LoVo (cell line): ENCODE measurements at regions not wholly inside any gene's neighbourhood (a gene's known extent, or its start where the extent isn't known, plus 50 kb on each side); places are given as distances from the start of the nearest gene placed in this dataset.

Experiments
- DNase-seq: peaks from one replicate; pipeline ENCODE4 v3.0.0-alpha.2; 2016; ENCODE audit warnings: low spot score

DNA sequence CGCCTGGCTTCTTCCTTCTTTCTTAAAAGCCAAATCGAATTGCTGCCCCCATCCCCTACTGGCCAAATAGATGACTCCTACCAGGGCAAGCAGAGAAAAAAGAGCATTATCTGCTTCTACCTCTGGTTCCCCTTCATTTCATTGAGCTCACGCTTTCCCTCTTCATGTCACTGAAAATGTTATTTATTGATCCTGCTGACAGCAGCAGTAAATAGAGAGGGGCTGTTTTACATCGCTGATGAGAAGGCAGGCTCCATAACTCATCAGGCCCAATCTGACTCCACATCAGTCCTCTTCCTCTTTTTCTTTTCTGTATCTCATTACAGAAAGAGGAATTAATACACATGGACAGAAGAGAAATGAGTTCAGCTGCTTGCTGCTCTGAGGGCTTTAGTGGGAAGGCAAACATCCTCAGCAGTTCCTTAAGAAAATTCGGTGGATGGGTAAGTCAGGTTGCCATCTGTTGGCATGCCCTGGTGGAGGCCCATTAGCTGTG lies 904.1 kb downstream of the KCNMA1 start:
- no peak for DNase-seq

DNA sequence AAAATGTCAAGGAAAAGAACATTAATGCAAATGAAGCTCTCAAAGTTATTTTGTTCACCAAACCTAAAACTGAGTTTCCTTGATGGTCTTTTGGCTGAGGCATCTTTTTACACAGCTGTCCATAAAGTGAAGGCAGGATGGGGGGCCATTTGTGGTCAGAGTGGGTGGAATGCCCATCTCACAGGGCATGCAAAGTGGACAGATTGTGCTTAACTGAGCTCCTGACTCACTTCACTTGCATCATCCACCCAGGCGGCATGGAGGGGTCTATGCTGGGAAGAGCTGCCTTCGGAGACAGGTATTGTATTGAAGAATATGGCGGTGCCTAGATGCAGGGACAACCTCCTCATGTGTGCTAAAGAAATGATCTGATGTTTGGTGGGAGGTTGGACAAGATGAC lies 905.3 kb downstream of the KCNMA1 start:
- no peak for DNase-seq

DNA sequence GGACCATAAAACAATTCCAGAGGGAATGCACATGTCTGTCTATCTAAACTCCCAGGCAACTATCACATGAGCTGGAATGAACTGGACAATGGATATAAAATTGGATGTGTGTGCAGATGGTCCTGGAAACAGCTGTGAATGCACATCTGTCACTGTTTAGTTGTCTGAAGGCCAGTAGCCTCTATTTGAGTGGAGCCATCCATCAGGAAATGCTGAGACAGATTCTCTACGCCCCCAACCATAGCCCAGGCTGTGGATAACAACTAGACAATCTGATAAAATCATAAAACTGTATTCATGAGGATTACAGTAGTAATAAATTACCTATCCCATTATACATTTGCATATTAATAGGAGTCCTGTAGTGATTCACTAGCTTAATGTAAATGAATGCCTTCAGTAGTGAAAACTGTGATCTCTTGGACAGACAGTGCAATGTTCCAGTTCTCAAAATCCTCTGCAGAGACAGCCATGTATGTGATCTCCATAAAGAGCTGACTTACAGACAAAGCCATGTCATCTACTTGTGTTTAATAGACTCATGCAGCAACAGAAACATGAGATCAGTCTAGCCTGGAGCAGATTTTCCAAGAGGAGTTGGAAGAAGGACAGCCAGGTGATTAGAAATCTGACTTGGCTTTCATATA lies 907.6 kb downstream of the KCNMA1 start:
- DNase-seq = no peak

DNA sequence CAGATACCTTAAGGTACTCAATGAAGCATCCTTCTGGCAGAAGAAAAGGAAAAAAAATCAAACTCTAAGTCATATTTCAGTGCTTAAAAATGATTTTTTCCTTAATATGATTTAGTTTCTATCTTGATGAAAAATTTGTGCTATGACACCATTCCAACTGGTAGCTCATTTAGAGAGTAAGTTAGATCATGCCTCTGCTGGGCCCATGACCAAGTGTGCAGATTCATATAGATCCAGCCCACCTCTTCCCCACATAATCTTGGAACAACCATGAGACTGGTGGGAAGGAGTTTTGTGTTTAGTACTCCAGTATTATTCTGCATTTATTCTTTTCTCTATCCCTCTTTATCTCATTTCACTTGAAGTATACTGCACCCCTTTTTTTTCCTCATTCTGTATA lies 908.3 kb downstream of the KCNMA1 start:
- DNase-seq = no peak

DNA sequence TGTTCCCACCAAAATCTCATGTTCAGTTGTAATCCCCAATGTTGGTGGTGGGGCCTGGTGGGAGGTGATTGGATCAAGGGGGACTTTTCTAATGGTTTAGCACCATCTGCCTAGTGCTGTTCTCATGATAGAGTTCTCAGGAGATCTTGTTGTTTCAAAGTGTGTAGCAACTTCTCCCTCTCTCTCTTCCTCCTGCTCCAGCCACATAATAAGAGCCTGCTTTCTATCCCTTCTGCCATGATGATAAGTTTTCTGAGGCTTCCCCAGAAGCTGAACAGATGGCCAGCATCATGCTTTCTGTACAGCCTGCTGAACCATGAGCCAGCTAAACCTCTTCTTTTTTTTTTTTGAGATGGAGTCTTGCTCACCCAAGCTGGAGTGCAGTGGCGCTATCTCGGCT lies 910.6 kb downstream of the KCNMA1 start:
- DNase-seq = no peak

DNA sequence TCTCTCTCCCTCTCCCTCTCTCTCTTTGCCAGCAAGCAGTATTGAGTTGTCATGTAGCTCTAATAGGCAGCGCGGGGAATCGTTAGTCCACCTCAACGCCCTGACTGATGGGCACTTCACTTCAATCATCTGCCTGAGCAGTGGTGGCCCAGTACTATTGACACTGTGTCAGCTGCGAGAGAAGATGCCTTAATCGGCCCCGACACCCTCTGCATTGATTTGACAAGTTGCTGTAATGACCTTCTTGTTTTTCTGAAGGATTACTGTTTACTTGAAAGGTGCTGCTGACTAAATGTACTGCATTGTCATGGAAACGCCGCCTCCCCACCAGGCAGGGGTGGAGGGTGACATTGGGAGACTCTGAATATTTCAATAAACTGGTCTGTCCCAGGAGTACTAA lies 913.8 kb downstream of the KCNMA1 start:
- no peak for DNase-seq

DNA sequence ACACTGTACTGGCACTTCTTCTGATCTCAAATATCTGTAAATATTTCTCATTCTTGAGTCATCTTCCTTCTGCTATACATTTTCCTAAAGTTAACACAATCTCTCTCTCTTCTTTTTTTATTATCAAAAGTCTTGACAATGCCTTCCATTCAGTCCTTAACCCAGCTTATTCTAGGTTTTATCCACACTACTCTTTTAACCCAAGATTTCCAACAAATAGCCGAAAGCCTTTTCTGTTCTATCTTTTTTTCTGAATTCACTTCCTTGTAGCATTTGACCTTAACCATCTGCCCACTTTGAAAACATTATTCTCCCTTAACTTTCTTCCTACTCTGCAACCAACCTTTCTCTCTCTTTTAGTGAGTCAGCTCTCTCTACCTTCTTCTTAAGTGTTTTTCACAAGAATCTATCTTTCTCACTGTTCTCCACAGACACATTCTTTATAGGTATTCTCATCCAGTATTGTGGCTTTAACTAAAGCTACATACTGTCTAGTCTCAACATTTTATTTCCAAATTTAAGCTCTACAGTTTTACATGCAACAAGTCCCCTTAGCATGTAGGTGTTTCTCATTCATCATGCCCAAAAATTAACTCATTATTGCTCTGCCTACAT lies 915.6 kb downstream of the KCNMA1 start:
- DNase-seq = no peak

DNA sequence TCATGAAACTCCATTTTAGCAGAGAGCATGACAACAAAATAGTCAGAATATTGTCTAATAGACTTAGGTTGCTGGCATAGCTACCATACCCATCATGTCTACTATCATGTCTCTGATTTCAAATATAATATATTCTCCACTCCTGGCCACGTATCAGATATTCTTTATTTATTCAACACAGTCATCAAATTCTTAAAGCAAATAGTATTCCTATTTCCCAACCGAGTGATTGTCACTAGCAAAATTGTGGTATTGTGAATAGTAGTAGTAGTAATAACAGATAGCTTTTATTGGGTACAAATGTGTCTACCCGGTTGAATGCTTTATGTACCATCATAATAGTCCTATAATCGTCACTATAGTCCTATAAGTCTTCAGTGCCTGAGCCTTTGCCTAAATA lies 918.6 kb downstream of the KCNMA1 start:
- DNase-seq = no peak

DNA sequence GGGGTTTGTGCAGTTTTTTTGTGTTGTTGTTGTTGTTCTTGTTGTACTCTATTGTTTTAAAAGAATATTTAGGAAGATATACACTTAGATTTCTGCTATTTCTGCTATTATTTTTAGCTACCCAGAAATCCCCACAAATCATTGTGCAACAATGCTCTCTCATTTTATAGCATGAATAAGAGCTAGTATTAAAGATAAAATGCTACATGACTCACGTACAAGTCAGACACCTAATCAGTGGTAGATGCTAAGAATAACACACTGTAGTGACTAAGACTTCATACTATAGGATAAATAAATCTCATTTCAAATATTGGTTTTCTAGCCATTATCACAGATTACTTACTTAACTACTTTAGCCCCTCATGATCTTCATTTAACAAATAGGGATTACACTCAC lies 920.5 kb downstream of the KCNMA1 start:
- no peak for DNase-seq

DNA sequence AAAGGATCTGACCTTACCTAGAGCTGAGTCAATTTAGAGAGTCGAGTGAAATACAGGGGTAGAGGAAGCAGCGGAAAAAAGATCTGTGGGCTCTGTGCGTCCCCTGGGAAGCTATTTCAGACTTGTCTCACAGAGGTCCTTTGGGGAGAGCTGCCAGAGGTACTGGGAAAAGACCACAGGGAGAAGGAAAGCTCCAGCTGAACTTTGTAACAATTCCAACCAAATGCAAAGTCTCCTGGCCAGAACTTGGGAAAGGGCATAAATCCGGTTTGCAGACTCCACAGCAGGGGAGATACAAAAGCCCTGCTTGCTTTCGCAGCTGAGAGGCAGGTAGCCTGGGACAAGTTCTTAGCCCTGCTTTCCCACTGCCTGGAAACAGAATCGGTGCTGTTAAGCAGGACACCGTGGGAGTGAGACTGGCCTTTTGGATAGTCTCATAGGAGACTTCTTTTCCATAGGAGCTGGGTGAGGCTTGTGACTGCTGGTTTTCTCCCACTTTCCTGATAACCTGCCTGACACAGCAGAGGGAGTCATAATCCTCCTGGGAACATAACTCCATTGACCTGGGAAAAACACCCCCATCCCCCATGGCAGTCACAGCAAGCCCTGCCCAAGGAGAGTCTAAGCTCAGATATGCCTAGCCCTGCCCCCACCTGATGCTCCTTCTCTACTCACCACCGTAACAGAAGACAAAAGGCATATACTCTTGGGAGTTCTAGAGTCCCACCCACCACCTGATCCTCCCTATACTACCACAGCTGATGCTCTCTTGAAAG lies 926.2 kb downstream of the KCNMA1 start:
- DNase-seq = no peak

DNA sequence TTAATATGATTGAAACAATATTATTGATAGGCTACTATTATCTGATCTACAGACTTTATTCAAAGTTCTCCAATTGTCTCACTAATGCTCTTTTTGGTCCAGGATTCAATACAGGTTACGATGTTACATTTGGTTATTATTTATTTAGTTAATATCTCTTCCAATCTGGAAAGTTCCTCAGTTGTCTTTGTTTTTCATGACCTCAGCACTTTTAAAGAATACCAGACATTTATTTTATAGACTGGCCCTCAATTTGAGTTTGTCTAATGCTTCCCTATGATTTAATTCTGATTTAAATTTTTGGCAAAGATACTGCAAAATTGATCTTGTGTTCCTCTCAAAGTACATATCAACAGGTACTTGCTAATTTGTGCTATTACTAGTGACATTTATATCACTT lies 937.4 kb downstream of the KCNMA1 start:
- no peak for DNase-seq

DNA sequence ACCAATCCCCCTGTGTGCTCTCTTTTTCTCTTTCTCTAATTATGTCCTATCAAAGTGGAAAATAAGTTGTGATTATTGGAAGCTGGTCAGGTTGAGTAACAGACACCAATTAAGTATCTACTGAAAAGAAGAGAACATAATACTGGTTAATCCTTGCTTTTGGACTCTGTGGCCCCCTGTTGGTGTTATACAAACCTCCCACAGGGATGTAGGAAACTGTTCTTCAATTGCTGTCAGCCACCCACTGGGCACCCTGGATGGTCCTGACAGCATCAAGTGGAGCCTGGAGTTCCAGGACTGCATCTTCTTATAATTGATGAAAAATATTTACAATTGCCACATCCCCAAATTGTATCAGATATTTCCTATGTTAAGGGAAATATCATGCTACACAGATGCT lies 939.7 kb downstream of the KCNMA1 start:
- no peak for DNase-seq

DNA sequence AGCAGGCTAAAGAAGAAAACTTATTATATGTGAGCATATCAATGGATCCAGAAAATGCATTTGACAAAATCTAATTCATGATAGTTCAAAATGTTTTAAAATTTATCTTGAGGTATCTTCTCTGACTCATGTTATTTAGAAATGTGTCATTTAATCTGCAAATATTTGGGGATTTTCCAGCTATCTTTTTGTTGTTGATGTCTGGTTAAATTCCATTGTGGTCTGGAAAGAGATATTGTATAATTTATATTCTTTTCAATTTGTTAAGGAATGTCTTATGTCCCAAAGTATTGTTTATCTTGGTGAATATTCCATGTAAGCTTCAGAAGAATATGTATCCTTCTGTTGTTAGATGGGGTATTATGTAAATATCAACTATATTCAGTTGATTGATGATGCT lies 942.5 kb downstream of the KCNMA1 start:
- DNase-seq = no peak

DNA sequence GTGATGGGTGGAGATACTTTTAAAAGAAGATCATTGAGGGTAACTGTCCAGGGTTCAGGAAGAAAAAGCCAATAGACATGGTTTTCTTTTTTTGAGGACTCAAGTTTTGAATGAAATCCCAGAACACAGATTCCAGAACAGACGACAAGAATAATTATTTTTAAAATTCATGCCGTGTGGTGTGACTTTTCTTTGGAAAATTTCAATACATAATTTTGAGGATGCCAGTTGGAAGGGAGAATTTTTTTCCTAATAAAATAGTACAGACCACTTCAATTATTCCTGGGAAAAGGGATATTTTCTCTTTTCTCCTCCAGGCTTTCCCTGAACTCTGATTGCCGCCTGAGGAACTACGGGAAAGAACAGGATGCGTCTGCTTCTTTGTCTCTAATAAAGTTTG lies 951.4 kb downstream of the KCNMA1 start:
- DNase-seq = no peak

DNA sequence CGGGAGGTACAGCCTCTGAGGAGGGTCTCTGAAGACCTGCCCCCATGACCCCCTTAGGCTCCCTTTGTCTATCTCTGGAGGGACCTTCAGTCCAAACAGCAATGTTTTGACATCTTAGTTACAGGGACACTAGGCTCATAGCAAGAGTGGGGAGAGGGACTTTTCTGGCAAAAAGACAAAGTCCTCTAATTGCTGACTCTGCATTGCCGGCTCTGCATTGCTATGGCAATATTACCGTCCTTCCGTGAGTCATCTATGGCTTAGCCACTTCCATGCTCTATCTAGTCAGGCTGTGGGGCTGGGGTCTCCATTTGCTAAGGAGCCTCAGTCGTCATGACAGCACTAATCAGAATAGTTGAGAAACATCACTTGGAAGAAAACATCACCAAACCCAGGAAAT lies 952.6 kb downstream of the KCNMA1 start:
- no peak for DNase-seq

DNA sequence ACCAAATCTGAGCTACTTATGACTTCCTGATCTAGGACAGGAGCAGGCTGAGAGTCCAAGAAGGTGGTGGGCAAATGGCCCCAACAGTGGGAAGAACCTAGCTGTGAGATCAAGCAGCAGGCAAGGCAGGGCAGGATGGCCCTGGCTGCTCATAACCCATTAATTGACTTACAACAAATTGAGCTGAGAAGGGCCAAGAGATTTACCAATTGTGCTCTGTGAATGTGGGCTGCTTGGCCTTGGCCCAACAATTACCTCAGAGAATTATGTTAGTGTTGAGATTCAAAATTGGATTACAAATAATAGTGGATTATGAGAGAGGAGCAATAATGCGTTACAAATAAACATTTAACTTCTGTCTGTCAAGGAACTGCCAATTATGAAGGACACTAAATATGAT lies 956.5 kb downstream of the KCNMA1 start:
- DNase-seq = no peak

DNA sequence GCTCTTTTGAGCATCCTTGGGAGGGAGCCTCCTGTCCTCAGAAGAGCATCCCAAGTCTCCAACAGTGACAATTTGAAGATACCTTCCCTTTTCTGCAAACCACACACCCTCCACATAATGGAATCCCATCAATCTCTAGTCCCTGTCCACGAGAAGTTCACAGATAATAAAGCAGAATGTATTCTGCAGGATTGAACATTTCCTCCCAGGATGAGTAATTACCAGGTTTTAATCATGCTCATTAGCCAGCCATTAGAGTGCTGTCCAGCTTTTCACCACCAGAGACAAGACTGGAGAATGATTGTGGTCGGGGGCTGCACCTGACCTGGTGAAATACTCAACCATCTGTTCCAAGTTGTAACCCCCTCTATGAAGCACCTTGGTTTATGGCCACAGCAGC lies 958.6 kb downstream of the KCNMA1 start:
- no peak for DNase-seq

DNA sequence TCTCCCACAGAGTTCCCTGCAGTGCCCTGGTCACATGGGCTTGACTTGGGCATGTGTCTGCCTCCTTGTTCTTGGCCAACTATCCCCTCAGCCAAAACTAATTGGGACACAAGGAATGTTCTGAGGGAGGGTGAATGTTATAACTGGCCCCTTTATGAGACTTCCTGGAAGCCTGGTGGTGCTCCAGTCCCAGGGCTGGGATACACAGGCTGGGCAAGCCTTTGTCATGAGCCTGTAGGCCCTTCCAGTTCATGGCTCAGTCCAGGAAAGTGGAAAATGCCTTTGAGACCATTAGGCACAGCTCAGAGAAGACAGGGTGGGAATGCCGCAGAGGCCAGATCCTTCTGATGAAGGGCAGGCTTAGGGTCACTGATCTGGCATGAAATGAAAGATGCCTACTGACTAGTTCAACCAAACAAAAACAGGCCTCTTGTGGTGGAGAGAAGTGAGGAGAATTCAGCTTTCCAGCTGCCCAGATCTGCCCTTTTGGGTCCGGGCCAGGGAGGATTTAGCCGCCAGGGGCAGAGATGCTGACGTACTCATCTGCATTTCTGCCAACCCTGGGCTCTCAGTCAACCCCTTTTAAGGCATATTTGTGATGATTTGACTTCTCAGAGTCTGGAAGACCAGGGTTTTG lies 961.5 kb downstream of the KCNMA1 start:
- DNase-seq = no peak

DNA sequence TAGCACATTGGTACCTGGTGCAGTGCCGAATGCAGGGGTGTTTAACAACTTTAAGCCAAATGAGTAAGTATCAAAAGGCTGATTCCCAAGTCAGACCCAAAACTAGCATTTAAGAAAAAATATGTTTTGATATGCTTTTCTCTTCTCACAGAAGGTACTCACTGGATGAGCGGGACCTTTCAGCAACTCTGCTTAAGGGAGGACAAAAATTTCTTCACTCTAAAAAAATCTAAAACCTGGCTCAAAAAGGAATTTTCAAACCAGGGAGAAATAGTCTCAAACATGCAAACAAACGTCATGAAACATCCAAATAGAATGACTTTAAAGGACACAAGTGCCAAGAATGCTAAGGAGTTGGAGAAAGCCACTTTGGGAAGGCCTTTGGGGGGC lies 962.1 kb downstream of the KCNMA1 start:
- DNase-seq = no peak

DNA sequence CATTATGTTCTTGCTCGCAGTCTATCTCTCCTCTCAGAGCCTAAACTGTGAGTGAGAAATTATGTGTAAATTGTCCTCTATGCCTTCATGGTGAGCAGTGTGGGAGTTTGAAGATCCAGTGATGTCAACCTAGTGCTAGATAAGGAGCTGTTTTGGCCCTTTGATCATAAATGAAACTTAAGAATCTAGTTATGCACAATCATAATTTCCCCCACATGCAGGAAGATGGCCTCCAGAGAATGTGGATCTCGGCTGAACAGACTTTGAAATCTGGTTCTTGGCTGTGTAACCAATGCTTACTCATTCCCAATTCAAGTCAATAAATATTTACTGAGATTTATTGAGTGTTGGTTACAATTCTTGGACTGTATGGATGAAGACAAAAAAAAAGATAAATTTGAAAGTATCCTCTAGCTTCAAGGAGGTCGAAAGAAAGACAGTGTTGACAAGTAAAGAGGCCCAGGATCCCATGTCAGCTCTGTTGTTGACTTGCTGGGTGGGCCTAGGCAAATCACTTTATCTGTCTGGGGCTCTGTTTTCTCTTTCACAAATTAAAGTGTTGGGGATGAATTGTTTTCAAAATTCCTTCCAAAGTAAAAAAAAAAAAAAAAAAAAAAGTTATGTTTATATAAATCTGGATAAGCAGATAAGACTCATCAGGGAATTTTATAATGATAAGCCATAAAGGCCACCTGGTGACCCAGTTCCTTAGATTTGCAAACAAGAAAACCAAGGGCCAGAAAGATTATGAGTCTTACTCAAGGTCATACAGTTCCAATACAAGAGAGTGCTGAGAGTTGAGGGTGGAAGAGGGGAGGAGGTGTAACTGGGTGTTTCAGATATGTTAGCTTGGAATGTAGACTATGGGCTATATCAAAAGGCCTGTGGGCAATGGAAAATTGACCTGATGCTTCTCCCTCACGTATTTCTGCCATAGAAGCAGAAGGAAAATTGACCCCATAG lies 969.9 kb downstream of the KCNMA1 start:
- DNase-seq = no peak

DNA sequence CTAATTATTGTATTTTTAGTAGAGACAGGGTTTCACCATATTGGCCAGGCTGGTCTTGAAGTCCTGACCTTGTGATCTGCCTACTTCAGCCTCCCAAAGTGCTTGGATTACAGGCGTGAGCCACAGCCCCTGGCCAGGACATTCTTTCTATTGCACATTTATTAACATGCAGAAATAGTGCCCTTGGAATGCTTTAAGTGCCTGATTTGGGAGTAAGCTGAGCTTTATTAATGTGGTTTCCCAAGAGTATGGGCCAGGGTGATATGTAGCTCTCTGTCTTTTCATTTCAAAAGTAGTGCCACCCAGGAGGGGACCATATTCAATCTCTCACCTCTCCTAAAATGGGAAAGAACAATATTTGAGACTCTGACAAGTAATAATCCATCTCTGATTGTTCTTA lies 970.7 kb downstream of the KCNMA1 start:
- no peak for DNase-seq

DNA sequence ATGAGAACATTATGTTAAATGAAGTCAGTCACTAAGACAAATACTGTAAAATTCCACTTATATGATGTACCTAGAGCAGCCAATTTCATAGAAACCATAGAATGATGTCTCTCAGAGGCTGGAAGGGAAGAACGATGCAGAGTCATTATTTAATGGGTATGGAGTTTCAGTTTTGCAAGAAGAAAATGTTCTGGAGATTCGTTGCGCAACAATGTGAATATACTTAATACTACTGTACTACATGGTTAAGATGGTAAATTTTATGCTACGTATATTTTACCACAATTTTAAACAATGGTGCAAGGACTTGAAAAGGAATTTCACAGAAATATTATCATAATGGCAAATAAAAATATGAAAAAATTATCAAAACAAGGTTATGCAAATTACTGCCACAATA lies 972.6 kb downstream of the KCNMA1 start:
- DNase-seq = no peak
